ENCODE measurements at regions not wholly inside any gene's neighbourhood (a gene's known extent, or its start where the extent isn't known, plus 50 kb on each side); places are given as distances from the start of the nearest gene placed in this dataset.

GRCh38 chr2:220143336-220143735 is 515.9 kb downstream of the SLC4A3 start:
- Mint-ChIP-seq H3K27me3 (ENCODE audit: low read depth) (no peaks in the 10 kb centered on the region), H3K36me3 (no peaks in the 10 kb centered on the region), H3K9me3 (peaks cover 12% of the 10 kb centered on the region), H3K4me1 (no peaks in the 10 kb centered on the region), H3K4me3 (no peak overlapping the region), H3K27ac (no peak overlapping the region)
- TF ChIP-seq ESRRA (CRISPR knock-in tag; IDR thresholded peaks at IDR 0.05; ENCODE audit: borderline replicate concordance): no peak
- no peak for TF ChIP-seq ZNF263 (CRISPR knock-in tag; IDR thresholded peaks at IDR 0.05; ENCODE audit: low read depth)
- TF ChIP-seq PRRX2 (CRISPR knock-in tag; IDR thresholded peaks at IDR 0.05): no peak
- no peak for TF ChIP-seq GABPB1 (CRISPR knock-in tag; IDR thresholded peaks at IDR 0.05)
- no peak for TF ChIP-seq ZMAT4 (CRISPR knock-in tag; IDR thresholded peaks at IDR 0.05)
- no peak for TF ChIP-seq OVOL2 (CRISPR knock-in tag; IDR thresholded peaks at IDR 0.05; ENCODE audit: borderline replicate concordance)
- TF ChIP-seq, protein P1, sequence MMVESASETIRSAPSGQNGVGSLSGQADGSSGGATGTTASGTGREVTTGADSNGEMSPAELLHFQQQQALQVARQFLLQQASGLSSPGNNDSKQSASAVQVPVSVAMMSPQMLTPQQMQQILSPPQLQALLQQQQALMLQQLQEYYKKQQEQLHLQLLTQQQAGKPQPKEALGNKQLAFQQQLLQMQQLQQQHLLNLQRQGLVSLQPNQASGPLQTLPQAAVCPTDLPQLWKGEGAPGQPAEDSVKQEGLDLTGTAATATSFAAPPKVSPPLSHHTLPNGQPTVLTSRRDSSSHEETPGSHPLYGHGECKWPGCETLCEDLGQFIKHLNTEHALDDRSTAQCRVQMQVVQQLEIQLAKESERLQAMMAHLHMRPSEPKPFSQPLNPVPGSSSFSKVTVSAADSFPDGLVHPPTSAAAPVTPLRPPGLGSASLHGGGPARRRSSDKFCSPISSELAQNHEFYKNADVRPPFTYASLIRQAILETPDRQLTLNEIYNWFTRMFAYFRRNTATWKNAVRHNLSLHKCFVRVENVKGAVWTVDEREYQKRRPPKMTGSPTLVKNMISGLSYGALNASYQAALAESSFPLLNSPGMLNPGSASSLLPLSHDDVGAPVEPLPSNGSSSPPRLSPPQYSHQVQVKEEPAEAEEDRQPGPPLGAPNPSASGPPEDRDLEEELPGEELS (CRISPR knock-in tag; IDR thresholded peaks at IDR 0.05): no peak
- TF ChIP-seq IRF2 (CRISPR knock-in tag; IDR thresholded peaks at IDR 0.05; ENCODE audit: borderline replicate concordance, low read depth): no peak
- ATAC-seq (no peak), DNase-seq (ENCODE audit: low spot score) (no peak)
- ChIA-PET POLR2A (no interaction called here), CTCF (no interaction called here)

DNA sequence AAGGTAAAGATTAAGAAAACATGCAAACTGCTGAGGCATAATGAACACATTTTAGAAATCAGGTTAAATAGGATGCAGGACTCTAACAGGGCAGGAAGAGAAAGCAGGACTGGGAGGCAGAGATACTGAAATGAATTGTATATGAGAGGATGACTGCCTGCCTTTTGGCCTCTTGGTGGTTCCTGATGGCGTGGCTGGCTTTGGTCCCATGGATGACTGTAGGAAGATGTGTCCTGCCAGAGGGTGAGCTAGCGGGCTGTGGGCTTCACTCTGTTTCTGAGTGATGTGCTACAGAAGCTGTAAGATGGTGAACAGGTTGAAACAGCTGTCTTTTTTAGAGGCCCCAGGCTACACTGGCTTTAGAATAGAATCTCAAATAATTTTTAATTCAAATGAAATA is 517.0 kb downstream of the SLC4A3 start:
- POLR2A ChIA-PET: no interaction called here
- Mint-ChIP-seq H3K9me3 (peaks cover 12% of the 10 kb centered on the region), H3K27me3 (ENCODE audit: low read depth) (no peaks in the 10 kb centered on the region), H3K4me1 (no peaks in the 10 kb centered on the region), H3K4me3 (no peak overlapping the region), H3K27ac (no peak overlapping the region), H3K36me3 (no peaks in the 10 kb centered on the region)
- ATAC-seq (no peak), DNase-seq (ENCODE audit: low spot score) (no peak)
- CTCF ChIA-PET: no interaction called here
- no peak for TF ChIP-seq E2F4 (CRISPR knock-in tag; IDR thresholded peaks at IDR 0.05; ENCODE audit: borderline replicate concordance, low read depth)
- TF ChIP-seq AFF4 (CRISPR knock-in tag; IDR thresholded peaks at IDR 0.05; ENCODE audit: borderline replicate concordance): no peak
- TF ChIP-seq ZNF532 (CRISPR knock-in tag; IDR thresholded peaks at IDR 0.05; ENCODE audit: borderline replicate concordance): no peak
- no peak for TF ChIP-seq ZSCAN18 (CRISPR knock-in tag; IDR thresholded peaks at IDR 0.05)
- no peak for TF ChIP-seq ATF1 (CRISPR knock-in tag; IDR thresholded peaks at IDR 0.05)
- TF ChIP-seq NFATC4 (CRISPR knock-in tag; IDR thresholded peaks at IDR 0.05): no peak
- TF ChIP-seq FOXK1 (CRISPR knock-in tag; IDR thresholded peaks at IDR 0.05): no peak
- TF ChIP-seq NR3C1 (CRISPR knock-in tag; conservative IDR thresholded peaks at IDR 0.05; ENCODE audit: low read depth): no peak
- TF ChIP-seq, protein P2, sequence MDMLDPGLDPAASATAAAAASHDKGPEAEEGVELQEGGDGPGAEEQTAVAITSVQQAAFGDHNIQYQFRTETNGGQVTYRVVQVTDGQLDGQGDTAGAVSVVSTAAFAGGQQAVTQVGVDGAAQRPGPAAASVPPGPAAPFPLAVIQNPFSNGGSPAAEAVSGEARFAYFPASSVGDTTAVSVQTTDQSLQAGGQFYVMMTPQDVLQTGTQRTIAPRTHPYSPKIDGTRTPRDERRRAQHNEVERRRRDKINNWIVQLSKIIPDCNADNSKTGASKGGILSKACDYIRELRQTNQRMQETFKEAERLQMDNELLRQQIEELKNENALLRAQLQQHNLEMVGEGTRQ (CRISPR knock-in tag; IDR thresholded peaks at IDR 0.05): no peak
- TF ChIP-seq FOXJ3 (CRISPR knock-in tag; IDR thresholded peaks at IDR 0.05; ENCODE audit: borderline replicate concordance): no peak
- TF ChIP-seq RORB (CRISPR knock-in tag; IDR thresholded peaks at IDR 0.05): no peak
- TF ChIP-seq ZNF416 (CRISPR knock-in tag; IDR thresholded peaks at IDR 0.05): no peak
- no peak for TF ChIP-seq TCF7 (CRISPR knock-in tag; IDR thresholded peaks at IDR 0.05; ENCODE audit: low read depth)

All from WTC11 (cell line).